Stimulated activated CD4-positive, alpha-beta T cell treated with anti-CD3 and anti-CD28 coated beads, Interleukin-12 subunit alpha, Interleukin-12 subunit beta, amount 100 ng/mL, for 4 hours (primary cell): ENCODE measurements at regions not wholly inside any gene's neighbourhood (a gene's known extent, or its start where the extent isn't known, plus 50 kb on each side); places are given as distances from the start of the nearest gene placed in this dataset.

ENCODE experiments used
- DNase-seq: peaks from one replicate; pipeline ENCODE4 v3.0.0-alpha.2; 2020

DNA sequence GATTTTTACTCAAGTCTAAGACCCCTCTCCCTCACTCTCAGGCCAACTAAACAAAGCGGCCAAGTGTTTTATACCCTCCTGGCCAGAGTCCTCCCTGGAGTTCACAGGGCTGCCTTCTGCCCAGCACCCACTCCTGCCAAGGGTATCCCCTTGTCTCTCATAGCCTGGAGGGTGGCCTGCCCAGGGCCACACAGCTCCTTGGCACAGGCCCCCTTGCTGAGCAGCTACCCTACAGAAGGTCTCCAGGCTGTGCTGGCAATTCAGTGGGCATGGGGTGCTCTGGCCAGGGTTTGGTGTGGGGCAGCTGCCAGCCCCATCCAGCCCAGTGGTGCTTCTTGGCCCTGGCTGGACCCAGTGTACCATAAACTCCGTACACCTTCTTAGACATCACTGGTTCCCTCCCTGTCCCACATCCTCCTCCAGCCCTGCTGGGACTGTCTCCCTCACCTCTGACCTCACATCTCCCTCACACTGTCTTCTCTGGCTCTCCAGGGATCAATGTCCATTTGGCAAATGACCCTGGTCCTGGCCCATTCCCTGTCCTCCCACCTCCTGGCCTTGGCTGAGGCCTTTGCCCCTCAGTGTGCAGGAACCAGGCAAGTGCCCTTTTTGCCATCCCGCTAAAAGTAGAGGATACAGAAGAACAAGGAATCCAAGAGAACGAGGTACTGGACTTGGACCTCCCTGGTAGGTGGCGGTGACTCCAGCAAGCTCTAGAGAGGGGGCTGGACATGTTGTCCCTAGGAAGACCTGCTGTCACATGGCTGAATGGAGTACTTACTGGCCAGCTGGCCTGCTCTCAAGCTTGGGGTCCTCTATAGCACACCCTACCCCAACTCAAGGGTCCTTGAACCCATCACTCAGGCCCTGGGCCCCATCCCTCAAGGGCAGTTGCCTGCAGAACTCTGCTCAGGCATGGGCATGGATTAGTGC, 50.0 kb upstream of the TRPM1 start:
- no peak for DNase-seq

DNA sequence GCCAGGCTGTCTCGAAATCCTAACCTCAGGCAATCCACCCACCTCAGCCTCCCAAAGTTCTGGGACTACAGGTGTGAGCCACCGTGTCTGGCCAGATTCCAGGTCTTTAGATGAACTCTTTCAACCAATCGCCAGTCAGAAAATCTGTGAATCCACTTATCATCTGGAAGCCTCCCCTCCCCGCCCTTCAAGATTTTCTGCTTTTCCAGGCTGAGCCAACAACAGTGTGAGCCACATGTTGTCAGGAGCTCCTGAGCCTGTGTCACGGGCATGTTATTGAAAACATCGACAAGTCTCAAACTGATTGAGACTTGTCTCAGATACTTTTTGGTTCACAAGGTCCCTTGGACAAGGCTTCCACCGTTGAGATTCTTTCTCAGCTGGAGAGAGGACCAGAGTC, 52.0 kb upstream of the TRPM1 start:
- no peak for DNase-seq

DNA sequence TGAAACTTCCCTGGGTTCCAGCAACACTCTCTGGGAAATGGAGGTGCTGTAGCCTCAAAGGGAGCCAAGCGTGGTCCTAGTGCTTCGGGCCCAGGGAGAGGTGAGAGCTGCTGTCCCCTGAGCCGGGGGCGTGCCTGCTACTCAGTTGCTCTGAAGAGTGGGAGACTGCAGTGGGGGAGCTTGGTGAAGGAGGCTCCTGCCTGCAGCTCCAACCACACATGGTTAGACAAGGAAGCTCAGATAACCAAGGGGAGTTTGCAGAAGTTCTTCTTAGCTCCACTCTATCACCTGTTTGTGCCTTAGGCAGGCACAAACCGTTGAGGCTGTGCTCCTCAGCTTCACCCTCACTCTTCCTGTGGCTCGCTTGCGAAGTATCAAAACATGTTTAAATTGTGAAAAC, 53.6 kb upstream of the TRPM1 start:
- no peak for DNase-seq

DNA sequence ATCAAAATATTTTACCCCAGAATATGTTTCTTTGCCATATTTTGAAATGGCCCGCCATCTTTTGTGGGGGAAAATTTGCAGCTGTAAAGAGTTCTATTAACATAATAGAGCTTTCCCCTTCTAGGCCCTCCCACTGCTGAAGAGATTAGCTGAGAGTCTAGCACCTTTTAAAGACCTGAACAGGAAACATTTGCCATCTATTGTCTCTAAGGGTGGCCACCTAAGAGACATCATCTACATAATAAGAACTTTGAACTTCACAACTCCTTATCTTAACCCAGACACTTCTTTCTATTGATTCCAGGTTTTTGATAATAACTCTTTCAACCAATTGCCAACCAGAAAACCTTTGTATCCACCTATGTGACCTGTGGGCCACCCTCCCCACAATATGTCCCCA, 54.7 kb upstream of the TRPM1 start:
- DNase-seq: no peak

GRCh38 chr15:31156808-31157207, 55.3 kb upstream of the TRPM1 start:
- no peak for DNase-seq

DNA sequence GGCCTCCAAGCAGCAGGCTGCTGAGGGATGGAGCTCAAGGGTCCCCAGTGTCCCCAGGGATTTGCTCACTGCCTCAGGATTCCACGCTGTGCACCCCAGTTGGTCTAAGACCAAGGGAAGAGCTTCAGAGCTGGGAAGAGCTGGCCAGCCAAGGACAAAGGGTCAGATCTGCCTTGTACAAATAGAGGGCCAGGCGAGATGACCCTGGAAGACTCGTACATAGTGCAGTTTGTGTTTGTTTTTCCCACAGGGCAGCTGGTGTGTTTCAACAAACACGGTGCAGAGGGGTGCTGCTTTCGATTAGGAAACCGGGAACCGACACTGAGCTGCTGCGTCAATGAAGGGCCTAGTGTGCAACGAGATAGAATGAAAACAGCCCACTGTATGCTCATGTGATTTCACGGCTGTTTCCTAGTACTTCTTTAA, 56.1 kb upstream of the TRPM1 start:
- DNase-seq: no peak

- no peak for DNase-seq
These were observed 57.5 kb upstream of the TRPM1 start for GRCh38 chr15:31158858-31159569.

- DNase-seq: no peak
These were observed 58.3 kb upstream of the TRPM1 start for GRCh38 chr15:31159837-31160236.

DNA sequence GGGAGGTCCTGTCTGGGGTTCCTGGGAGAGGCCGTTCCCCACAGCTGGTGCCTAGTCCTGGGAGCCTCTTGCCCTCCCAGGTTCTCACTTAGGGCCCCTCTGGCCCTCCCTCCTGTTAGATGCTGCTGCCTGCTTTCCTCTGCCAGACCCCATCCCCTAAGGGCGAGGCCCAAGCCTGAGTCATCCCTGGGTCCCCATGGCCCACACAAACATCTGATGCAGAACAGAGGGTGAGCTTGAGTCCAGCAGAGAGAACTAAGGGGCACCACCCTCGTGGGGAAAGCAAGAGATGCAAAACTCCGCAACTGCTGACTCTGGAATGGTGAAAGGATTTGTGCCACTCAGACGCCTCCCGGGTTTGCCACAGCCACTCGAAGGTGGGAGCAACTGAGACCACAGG, 58.8 kb upstream of the TRPM1 start:
- DNase-seq: no peak

DNA sequence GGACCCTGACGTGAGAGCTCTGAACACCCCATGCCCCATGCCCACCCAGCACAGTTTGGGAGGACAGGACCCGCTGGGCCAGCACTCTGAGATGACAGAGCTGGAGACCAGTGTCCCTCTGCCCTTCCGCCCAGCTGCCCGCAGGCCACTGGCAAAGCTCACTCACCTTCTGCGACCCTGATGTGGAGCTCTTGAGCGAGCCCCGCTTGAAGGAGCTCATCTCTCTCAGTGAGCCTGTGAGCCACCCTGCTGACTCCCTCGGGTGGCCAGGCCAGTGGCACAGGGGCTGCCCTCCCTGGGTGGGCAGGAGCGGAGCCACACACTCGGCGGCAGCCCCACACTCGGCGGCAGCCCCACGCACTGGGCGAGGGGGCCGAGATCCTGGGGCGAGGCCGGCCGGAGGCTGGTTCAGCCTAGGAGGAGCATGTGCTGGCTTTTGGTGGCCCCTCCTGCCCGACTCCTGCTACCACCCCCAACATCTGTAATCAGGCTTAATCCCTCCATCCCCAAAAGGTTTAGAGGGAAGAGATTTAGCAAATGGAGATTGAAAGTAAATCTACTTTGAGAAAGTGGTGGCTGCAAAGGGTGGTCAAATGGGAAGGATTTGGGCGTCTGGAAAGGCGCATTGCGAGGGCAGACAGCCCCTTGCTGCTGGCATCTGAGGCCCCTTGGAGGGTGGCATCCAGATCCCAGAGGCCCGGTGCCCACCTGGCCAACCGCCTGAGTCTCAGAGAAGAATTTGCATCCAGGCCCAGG, 59.4 kb upstream of the TRPM1 start:
- DNase-seq: no peak

- DNase-seq: no peak
These were observed 60.4 kb upstream of the TRPM1 start for GRCh38 chr15:31161951-31162350.

DNA sequence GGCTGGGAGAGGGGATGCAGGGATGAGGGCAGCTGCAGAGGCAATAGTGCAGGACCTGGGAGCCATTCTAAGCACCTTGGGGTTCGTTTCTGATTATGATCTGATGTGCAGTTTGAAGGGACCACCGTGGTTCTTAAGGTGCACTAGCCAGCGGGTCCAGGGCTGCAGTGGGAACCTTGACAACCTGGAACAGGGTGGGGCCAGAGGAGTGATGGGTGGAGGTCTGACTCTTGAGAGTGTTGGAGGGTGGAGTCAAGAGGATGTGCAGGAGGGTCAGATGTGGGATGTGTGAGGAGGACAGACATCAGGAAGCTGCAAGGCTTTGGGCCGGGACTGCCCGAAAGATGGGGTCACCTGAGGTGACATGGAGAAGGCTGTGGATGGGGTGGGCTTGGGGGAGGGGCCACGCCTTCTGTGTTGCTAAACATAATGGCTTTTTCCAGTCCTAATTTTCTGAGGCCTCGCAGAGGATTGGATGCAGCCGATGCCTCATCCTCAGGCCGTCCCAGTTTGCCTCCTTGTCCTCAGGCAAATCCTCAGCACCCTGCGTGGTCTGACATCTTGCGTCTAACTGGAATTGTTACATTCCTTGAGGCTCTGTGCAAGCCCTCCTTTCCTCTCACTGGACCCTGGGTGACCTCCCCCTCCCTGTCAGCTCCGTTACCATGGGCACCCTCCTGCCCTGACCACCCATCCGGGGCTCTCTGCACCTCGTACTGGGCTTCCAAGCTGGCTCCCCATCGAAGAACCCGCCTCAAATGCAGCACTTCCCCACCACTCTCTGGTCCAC, 61.4 kb upstream of the TRPM1 start:
- no peak for DNase-seq

DNA sequence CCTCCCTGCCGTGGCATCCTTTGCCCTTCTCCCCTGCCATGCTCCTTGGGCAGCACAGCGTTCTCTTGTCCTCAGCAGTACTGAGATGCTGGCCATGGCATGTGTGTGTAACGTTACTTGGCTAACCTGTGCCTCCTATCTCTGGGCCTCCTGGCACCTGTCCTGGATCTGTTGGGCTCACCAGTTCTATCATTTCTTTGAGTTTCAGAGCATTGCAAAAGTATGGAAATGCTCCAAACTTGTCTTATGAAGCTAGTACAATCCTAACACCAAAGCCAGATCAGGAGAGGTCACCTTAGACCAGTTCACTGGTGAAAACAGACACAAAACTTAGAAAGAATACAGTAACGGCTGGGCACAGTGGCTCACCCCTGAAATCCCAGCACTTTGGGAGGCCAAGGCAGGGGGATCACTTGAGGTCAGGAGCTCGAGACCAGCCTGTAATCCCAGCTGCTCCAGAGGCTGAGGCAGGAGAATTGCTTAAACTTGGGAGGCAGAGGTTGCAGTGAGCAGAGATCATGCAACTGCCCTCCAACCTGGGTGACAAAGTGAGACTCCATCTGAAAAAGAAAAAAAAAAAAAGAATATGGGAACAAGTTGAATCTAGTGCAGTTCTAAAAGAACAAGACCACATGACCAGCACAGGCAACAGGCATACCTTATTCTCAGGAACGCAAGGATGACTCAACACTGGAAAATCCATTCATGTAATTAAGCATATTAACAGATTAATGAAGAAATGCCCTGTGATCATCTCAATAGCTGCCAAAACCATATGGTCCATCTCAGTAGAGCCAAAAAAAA, 62.4 kb upstream of the TRPM1 start:
- no peak for DNase-seq

GRCh38 chr15:31164573-31164912, 63.0 kb upstream of the TRPM1 start:
- DNase-seq: no peak

- no peak for DNase-seq
These were observed 68.0 kb upstream of the TRPM1 start for GRCh38 chr15:31169558-31169957.

DNA sequence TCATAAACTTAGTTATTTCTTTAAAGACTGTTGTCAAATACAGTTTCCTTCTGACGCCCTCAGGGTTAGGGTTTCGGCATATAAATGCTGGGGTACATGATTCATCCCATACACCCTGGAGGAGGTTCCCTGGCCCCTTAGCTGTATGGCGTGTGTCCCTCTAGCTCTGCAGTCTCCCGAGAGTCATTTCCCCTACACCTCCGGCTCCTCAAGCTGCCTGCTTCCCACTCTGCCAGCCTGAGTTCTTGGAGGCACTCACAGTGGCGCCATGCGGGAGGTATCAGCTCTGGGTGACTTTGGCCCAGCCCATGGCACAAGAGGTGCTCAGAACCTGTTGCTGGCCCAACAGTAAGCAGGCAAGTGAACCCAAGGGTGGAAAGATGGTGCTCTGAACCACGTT, 70.2 kb upstream of the TRPM1 start:
- DNase-seq: no peak

- DNase-seq: no peak
These were observed 71.1 kb upstream of the TRPM1 start for GRCh38 chr15:31172606-31173005.

- DNase-seq: no peak
These were observed 72.4 kb upstream of the TRPM1 start for GRCh38 chr15:31173790-31174450.

DNA sequence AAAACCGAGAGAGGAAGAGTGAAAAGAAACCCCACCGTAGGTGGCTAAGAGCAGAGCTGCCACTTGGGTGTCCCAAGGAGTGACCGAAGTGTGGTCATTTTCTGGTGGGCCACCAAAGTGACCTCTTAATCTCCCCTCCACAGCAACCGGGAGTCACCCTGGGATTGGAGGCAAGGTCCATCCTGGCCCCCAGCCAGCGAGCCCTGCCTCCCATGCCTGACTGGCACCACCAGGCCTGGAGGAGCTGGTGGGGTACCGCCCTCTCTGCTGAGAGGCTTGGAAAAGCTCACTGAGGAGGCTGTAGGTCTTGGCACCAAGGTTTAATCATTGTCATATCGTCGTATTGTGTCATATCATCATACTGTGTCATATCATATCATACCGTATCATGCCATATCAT, 74.0 kb upstream of the TRPM1 start:
- DNase-seq: no peak

DNA sequence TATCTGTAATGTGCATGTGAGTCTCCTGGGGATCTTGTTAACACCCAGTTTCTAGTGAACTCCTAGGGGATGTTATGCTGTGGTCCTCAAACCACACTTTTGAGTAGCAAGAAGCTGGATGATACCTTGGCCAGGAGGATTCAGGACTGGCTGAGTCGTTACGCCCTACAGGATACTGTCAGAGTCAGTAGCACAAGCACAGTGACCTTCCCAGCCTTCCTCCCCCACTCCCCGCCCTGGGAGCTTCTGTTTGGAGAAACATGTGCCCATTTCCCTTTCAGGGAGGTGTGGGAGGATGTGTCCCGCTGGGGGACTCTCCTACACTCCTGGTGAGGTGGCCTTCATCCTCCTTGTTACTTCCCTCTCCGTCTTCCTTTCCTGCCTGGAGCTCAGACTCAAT, 76.4 kb upstream of the TRPM1 start:
- no peak for DNase-seq

GRCh38 chr15:31178705-31179104, 77.2 kb upstream of the TRPM1 start:
- no peak for DNase-seq
